ENCODE measurements at regions not wholly inside any gene's neighbourhood (a gene's known extent, or its start where the extent isn't known, plus 50 kb on each side); places are given as distances from the start of the nearest gene placed in this dataset.

- TF ChIP-seq REST (IDR thresholded peaks at IDR 0.05; ENCODE audit: low read depth, low read length) (no peak), USF1 (IDR thresholded peaks at IDR 0.05; ENCODE audit: borderline replicate concordance, low read depth) (no peak), IRF3 (IDR thresholded peaks at IDR 0.05; ENCODE audit: low read depth, low read length) (no peak)
Measured at GRCh38 chr14:31942166-31942841, 134.8 kb upstream of the ARHGAP5 start (continued).

GRCh38 chr14:31943217-31943799, 133.8 kb upstream of the ARHGAP5 start:
- Histone ChIP-seq H3K79me2 (ENCODE audit: insufficient read depth) (no peaks in the 10 kb centered on the region), H3K4me3 (ENCODE audit: low read depth in 2 of 2, low read length in 1 of 2) (no peak overlapping the region), H3K4me1 (ENCODE audit: control insufficient read depth in 1 of 2, insufficient read depth in 2 of 2, low read depth in 1 of 2, low read length in 1 of 2) (peaks cover 0 to 16% of the 10 kb centered on the region in 2 experiments; a peak in 2 of 4 replicates), H4K20me1 (ENCODE audit: insufficient read depth) (no peaks in the 10 kb centered on the region), H3F3A (replicated peaks; ENCODE audit: insufficient read depth) (no peaks in the 10 kb centered on the region), H3K9ac (no peak overlapping the region), H3K9me2 (no peaks in the 10 kb centered on the region), H2AFZ (ENCODE audit: low read depth) (no peak overlapping the region), H3K36me3 (replicated peaks in 1 of 2; ENCODE audit: control insufficient read depth in 1 of 2, insufficient read depth in 2 of 2, low read length in 1 of 2) (no peaks in the 10 kb centered on the region), H3K27ac (ENCODE audit: low read depth in 2 of 2, low read length in 1 of 2) (no peak overlapping the region), H3K27me3 (ENCODE audit: insufficient read depth) (no peaks in the 10 kb centered on the region), H3K9me3 (no peaks in the 10 kb centered on the region), H3K4me2 (no peak overlapping the region)
- WGBS (ENCODE audit: low lambda C conversion rate) = 88% methylated on average over 5 of the region's 5 CpGs
- ChIA-PET POLR2A (no interaction called here), CTCF (interaction anchor here (1.1 to 1.5 kb wide), 3 partner anchors 12 to 617 kb away, joined by 3 read pairs; no protein-coding TSS in a partner anchor)
- TF ChIP-seq TCF12 (IDR thresholded peaks at IDR 0.05) (no peak), NRF1 (IDR thresholded peaks at IDR 0.05; ENCODE audit: low read depth, low read length) (no peak)
- no peak for DNase-seq

- CTCF ChIA-PET = interaction anchor here (1.5 kb wide), 1 partner anchor 11 kb away, joined by 3 read pairs; no protein-coding TSS in a partner anchor
- no peaks in the 10 kb centered on the region for H3K27me3 ChIP-seq (ENCODE audit: insufficient read depth)
- TF ChIP-seq GABPA (IDR thresholded peaks at IDR 0.05; ENCODE audit: low read depth) = no peak
- TF ChIP-seq EP300 (IDR thresholded peaks at IDR 0.05; ENCODE audit: borderline replicate concordance in 1 of 2, low read depth in 1 of 2, low read length in 1 of 2) = no peak
- no peak for TF ChIP-seq POLR2AphosphoS5 (IDR thresholded peaks at IDR 0.05; ENCODE audit: low read depth, low read length)
- TF ChIP-seq RAD21 (IDR thresholded peaks at IDR 0.05; ENCODE audit: low read length) = no peak
- no peak for TF ChIP-seq TCF12 (IDR thresholded peaks at IDR 0.05)
- no peak for TF ChIP-seq TAF1 (IDR thresholded peaks at IDR 0.05; ENCODE audit: borderline replicate concordance, low read depth, low read length)
- TF ChIP-seq TEAD4 (IDR thresholded peaks at IDR 0.05; ENCODE audit: borderline replicate concordance, insufficient read depth) = no peak
- TF ChIP-seq PBX3 (IDR thresholded peaks at IDR 0.05) = no peak
- no peak for TF ChIP-seq USF2 (IDR thresholded peaks at IDR 0.05; ENCODE audit: borderline replicate concordance, low read depth, low read length)
- TF ChIP-seq GATA2 (CRISPR knock-in tag; IDR thresholded peaks at IDR 0.05) = no peak
Measured at GRCh38 chr14:31943861-31944255, 133.2 kb upstream of the ARHGAP5 start.

More at GRCh38 chr14:31943861-31944255, 133.2 kb upstream of the ARHGAP5 start:
- Histone ChIP-seq H3K9me3 (no peaks in the 10 kb centered on the region), H3K4me3 (ENCODE audit: low read depth in 2 of 2, low read length in 1 of 2) (no peak overlapping the region), H3K79me2 (ENCODE audit: insufficient read depth) (no peaks in the 10 kb centered on the region), H3F3A (replicated peaks; ENCODE audit: insufficient read depth) (no peaks in the 10 kb centered on the region), H3K9ac (no peak overlapping the region), H3K4me2 (no peak overlapping the region), H3K27ac (ENCODE audit: low read depth in 2 of 2, low read length in 1 of 2) (no peak overlapping the region), H3K9me2 (no peaks in the 10 kb centered on the region), H2AFZ (ENCODE audit: low read depth) (no peak overlapping the region), H3K36me3 (replicated peaks in 1 of 2; ENCODE audit: control insufficient read depth in 1 of 2, insufficient read depth in 2 of 2, low read length in 1 of 2) (no peaks in the 10 kb centered on the region), H3K4me1 (ENCODE audit: control insufficient read depth in 1 of 2, insufficient read depth in 2 of 2, low read depth in 1 of 2, low read length in 1 of 2) (peaks cover 0 to 16% of the 10 kb centered on the region in 2 experiments; a peak in 2 of 4 replicates), H4K20me1 (ENCODE audit: insufficient read depth) (no peaks in the 10 kb centered on the region)
- WGBS (ENCODE audit: low lambda C conversion rate) = 91% methylated on average over 12 of the region's 12 CpGs
- no peak for DNase-seq
- POLR2A ChIA-PET = no interaction called here
